ENCODE measurements at regions not wholly inside any gene's neighbourhood (a gene's known extent, or its start where the extent isn't known, plus 50 kb on each side); places are given as distances from the start of the nearest gene placed in this dataset.

DNA sequence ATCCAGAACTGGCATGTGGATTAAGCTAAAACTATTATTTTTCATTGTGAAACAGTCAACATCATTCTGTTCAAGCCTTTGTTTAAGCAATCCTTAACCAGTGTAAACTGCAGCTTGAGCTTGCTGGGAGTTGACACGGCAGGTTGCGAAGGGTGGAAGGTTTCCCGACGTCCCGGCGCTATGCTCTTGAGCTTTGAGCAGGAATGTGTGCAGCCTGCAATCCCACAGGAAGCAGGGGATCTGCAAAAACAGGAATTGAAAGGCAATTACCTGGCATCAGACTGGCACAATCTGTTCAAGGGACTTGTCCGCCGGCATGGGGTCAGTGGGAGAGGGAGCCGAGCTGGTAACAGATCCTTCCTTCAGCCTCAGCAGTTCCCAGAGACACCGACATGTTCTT lies 586.7 kb upstream of the SGCG start:
- H4K8ac ChIP-seq (replicated peaks; ENCODE audit: insufficient read length, low read depth, low read length), result no peak overlapping the region
- no peak overlapping the region for H3K4me3 Mint-ChIP-seq
- no peak overlapping the region for H3K27ac ChIP-seq (ENCODE audit: insufficient read length, low read depth, low read length)
- H3K79me2 ChIP-seq (ENCODE audit: insufficient read depth, low read length), result no peaks in the 10 kb centered on the region
- H2BK15ac ChIP-seq (ENCODE audit: low read depth, low read length), result no peak overlapping the region
- H2BK12ac ChIP-seq (ENCODE audit: insufficient read length, low read depth, low read length), result no peak overlapping the region
- no peak overlapping the region for H2BK5ac ChIP-seq (ENCODE audit: insufficient read length, low read length)
- no peak overlapping the region for H3K4ac ChIP-seq (ENCODE audit: low read depth, low read length)
- H4K5ac ChIP-seq (ENCODE audit: insufficient read length, low read depth, low read length), result no peak overlapping the region
- WGBS (ENCODE audit: extremely low coverage, insufficient read length, low lambda C conversion rate), result no CpG with 5 or more reads among the region's 10 CpGs
- H3K23ac ChIP-seq (ENCODE audit: insufficient read length, low read depth, low read length), result no peak overlapping the region
- H3K23me2 ChIP-seq (ENCODE audit: insufficient read length, low read depth, low read length, poor library complexity, severe bottlenecking), result no peaks in the 10 kb centered on the region
- TF ChIP-seq CTCF (conservative IDR thresholded peaks at IDR 0.05), result no peak
- H3K79me1 ChIP-seq (ENCODE audit: insufficient read depth, low read depth, low read length, poor library complexity, severe bottlenecking), result no peaks in the 10 kb centered on the region
- H4K91ac ChIP-seq (ENCODE audit: insufficient read length, low read depth, low read length), result no peak overlapping the region
- no peak overlapping the region for H3K4me2 ChIP-seq (ENCODE audit: insufficient read depth, insufficient read length, low read length)
- no peak for DNase-seq
- no peaks in the 10 kb centered on the region for H3K27me3 Mint-ChIP-seq (ENCODE audit: low read depth)
- H4K20me1 ChIP-seq (ENCODE audit: control insufficient read depth, insufficient read depth, insufficient read length), result no peaks in the 10 kb centered on the region
- no peak overlapping the region for H3T11ph ChIP-seq (ENCODE audit: low read length)
- no peaks in the 10 kb centered on the region for H3K36me3 Mint-ChIP-seq (ENCODE audit: insufficient read depth in 1 of 3, low read depth in 3 of 3)
- no peak overlapping the region for H3K27ac Mint-ChIP-seq
- H3K4me1 Mint-ChIP-seq, result no peaks in the 10 kb centered on the region
- no peak overlapping the region; the same call in 1 of the 2 replicates for H3K14ac ChIP-seq (ENCODE audit: insufficient read depth, low read length)
- no peak overlapping the region for H3K56ac ChIP-seq (ENCODE audit: insufficient read length, low read depth, low read length)
- H3K9me3 Mint-ChIP-seq, result no peaks in the 10 kb centered on the region
- no peak overlapping the region for H2AFZ ChIP-seq (ENCODE audit: low read length)
- H3K9me3 ChIP-seq (ENCODE audit: control insufficient read depth, low read depth, low read length), result no peaks in the 10 kb centered on the region
- no peak overlapping the region for H2AK5ac ChIP-seq (ENCODE audit: insufficient read length, low read length)
- no peak overlapping the region for H3K9ac ChIP-seq (ENCODE audit: extremely low read depth, insufficient read length, low read length)
- no peaks in the 10 kb centered on the region for H3K27me3 ChIP-seq (ENCODE audit: insufficient read depth, low read length)
- no peak overlapping the region for H3K18ac ChIP-seq (ENCODE audit: insufficient read length, low read depth, low read length)
- no peak overlapping the region for H2BK120ac ChIP-seq (ENCODE audit: low read depth, low read length, poor library complexity, severe bottlenecking)
- H2BK20ac ChIP-seq (ENCODE audit: low read depth, low read length, poor library complexity, severe bottlenecking), result no peak overlapping the region
- H3K4me1 ChIP-seq (ENCODE audit: insufficient read depth, low read length), result no peaks in the 10 kb centered on the region
